ENCODE measurements at regions not wholly inside any gene's neighbourhood (a gene's known extent, or its start where the extent isn't known, plus 50 kb on each side); places are given as distances from the start of the nearest gene placed in this dataset.

GRCh38 chr6:134744301-134744700, 205.6 kb downstream of the ALDH8A1 start:
- TF ChIP-seq POU6F1 (CRISPR knock-in tag; IDR thresholded peaks at IDR 0.05; ENCODE audit: borderline replicate concordance, low read depth) = no peak
- no peak for ATAC-seq

DNA sequence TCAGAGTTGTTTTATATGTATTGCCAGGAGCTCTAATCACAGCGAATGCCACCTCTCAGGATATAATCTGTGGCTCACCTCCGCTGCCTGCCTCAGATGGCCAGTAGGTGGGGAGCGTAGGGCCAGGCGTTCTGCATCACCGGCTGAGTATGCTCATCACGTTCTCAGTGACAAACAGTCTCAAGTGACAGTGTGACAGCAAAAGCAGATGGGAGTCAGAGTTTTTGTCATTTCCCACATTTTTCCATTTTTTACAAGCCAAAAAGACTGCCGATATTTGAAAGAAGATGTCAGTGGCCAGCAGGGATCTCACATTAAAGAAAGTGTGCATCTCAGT, 208.7 kb downstream of the ALDH8A1 start:
- ATAC-seq = peak; percentile 73
- no peak for TF ChIP-seq ESRRG (CRISPR knock-in tag; IDR thresholded peaks at IDR 0.05)
- TF ChIP-seq ISL1 (CRISPR knock-in tag; IDR thresholded peaks at IDR 0.05) = no peak
- TF ChIP-seq ZFP30 (CRISPR knock-in tag; IDR thresholded peaks at IDR 0.05) = no peak
- no peak for TF ChIP-seq SNAI2 (CRISPR knock-in tag; IDR thresholded peaks at IDR 0.05)
- TF ChIP-seq OSR1 (CRISPR knock-in tag; IDR thresholded peaks at IDR 0.05) = no peak
- TF ChIP-seq BACH2 (CRISPR knock-in tag; IDR thresholded peaks at IDR 0.05; ENCODE audit: borderline replicate concordance) = no peak
- no peak for TF ChIP-seq GLIS3 (CRISPR knock-in tag; IDR thresholded peaks at IDR 0.05)
- TF ChIP-seq TOX (CRISPR knock-in tag; IDR thresholded peaks at IDR 0.05; ENCODE audit: borderline replicate concordance) = no peak
- no peak for TF ChIP-seq ZNF8 (CRISPR knock-in tag; IDR thresholded peaks at IDR 0.05)
- no peak for TF ChIP-seq PPARA (CRISPR knock-in tag; IDR thresholded peaks at IDR 0.05; ENCODE audit: borderline replicate concordance)
- TF ChIP-seq ZFP3 (CRISPR knock-in tag; IDR thresholded peaks at IDR 0.05) = no peak
- TF ChIP-seq, protein P1, sequence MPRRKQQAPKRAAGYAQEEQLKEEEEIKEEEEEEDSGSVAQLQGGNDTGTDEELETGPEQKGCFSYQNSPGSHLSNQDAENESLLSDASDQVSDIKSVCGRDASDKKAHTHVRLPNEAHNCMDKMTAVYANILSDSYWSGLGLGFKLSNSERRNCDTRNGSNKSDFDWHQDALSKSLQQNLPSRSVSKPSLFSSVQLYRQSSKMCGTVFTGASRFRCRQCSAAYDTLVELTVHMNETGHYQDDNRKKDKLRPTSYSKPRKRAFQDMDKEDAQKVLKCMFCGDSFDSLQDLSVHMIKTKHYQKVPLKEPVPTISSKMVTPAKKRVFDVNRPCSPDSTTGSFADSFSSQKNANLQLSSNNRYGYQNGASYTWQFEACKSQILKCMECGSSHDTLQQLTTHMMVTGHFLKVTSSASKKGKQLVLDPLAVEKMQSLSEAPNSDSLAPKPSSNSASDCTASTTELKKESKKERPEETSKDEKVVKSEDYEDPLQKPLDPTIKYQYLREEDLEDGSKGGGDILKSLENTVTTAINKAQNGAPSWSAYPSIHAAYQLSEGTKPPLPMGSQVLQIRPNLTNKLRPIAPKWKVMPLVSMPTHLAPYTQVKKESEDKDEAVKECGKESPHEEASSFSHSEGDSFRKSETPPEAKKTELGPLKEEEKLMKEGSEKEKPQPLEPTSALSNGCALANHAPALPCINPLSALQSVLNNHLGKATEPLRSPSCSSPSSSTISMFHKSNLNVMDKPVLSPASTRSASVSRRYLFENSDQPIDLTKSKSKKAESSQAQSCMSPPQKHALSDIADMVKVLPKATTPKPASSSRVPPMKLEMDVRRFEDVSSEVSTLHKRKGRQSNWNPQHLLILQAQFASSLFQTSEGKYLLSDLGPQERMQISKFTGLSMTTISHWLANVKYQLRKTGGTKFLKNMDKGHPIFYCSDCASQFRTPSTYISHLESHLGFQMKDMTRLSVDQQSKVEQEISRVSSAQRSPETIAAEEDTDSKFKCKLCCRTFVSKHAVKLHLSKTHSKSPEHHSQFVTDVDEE (CRISPR knock-in tag; IDR thresholded peaks at IDR 0.05) = no peak

DNA sequence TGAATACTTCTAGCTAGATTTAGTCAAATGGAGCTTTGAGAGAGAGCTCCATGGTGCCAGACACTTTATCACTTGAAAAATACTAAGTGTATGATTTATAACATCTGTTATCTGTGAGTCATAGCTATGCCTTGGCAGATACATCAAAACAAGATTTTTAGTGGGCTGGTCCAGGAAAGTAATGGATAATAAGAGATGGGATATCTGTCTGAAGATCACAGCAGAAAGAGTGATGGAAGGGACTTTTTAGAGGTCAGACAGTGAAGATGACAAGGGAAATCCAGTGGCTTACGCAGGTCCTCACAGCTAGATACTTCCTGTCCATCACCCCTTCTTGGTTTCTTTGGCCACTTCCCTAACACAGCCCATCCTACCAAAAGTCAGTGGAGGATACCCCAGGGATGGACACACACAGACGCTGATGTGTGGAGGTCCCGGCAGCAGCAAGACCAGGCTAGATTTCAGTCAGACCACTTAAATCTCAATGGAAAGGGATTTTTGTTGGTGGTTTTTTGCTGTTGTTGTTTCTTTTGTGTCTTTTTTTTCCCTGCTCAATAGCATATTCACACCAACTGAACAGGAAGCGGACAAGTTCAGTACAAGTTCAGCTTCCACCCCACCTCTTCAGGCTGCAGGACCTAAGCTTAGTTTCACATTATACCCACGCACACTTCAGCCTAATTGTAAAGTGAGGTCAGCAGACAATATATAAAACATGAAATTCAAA, 209.3 kb downstream of the ALDH8A1 start:
- peak; percentile 84 for ATAC-seq
- TF ChIP-seq PPARA (CRISPR knock-in tag; IDR thresholded peaks at IDR 0.05; ENCODE audit: borderline replicate concordance) = no peak
- TF ChIP-seq RARB (CRISPR knock-in tag; IDR thresholded peaks at IDR 0.05) = no peak
- peak; percentile 95 for TF ChIP-seq ISL1 (CRISPR knock-in tag; IDR thresholded peaks at IDR 0.05)
- TF ChIP-seq, protein P1 (CRISPR knock-in tag; IDR thresholded peaks at IDR 0.05) = no peak
- TF ChIP-seq TCF4 (CRISPR knock-in tag; IDR thresholded peaks at IDR 0.05; ENCODE audit: borderline replicate concordance) = peak; percentile 48; the same call in 1 of the 2 replicates
- TF ChIP-seq, protein P2, sequence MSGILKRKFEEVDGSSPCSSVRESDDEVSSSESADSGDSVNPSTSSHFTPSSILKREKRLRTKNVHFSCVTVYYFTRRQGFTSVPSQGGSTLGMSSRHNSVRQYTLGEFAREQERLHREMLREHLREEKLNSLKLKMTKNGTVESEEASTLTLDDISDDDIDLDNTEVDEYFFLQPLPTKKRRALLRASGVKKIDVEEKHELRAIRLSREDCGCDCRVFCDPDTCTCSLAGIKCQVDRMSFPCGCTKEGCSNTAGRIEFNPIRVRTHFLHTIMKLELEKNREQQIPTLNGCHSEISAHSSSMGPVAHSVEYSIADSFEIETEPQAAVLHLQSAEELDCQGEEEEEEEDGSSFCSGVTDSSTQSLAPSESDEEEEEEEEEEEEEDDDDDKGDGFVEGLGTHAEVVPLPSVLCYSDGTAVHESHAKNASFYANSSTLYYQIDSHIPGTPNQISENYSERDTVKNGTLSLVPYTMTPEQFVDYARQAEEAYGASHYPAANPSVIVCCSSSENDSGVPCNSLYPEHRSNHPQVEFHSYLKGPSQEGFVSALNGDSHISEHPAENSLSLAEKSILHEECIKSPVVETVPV (CRISPR knock-in tag; IDR thresholded peaks at IDR 0.05) = no peak
- TF ChIP-seq ZFP30 (CRISPR knock-in tag; IDR thresholded peaks at IDR 0.05) = no peak
- no peak for TF ChIP-seq SNAI2 (CRISPR knock-in tag; IDR thresholded peaks at IDR 0.05)
- no peak for TF ChIP-seq ZNF8 (CRISPR knock-in tag; IDR thresholded peaks at IDR 0.05)
- no peak for TF ChIP-seq GLIS3 (CRISPR knock-in tag; IDR thresholded peaks at IDR 0.05)
- no peak for TF ChIP-seq ZNF565 (CRISPR knock-in tag; conservative IDR thresholded peaks at IDR 0.05; ENCODE audit: low read depth)
- TF ChIP-seq ARNTL (CRISPR knock-in tag; IDR thresholded peaks at IDR 0.05; ENCODE audit: borderline replicate concordance, low read depth) = no peak
- no peak for TF ChIP-seq BACH2 (CRISPR knock-in tag; IDR thresholded peaks at IDR 0.05; ENCODE audit: borderline replicate concordance)
- no peak for TF ChIP-seq ZNF70 (CRISPR knock-in tag; IDR thresholded peaks at IDR 0.05)
- no peak for TF ChIP-seq OSR1 (CRISPR knock-in tag; IDR thresholded peaks at IDR 0.05)
- TF ChIP-seq CSDC2 (CRISPR knock-in tag; IDR thresholded peaks at IDR 0.05) = no peak
- no peak for TF ChIP-seq ESRRG (CRISPR knock-in tag; IDR thresholded peaks at IDR 0.05)
- TF ChIP-seq, protein P3, sequence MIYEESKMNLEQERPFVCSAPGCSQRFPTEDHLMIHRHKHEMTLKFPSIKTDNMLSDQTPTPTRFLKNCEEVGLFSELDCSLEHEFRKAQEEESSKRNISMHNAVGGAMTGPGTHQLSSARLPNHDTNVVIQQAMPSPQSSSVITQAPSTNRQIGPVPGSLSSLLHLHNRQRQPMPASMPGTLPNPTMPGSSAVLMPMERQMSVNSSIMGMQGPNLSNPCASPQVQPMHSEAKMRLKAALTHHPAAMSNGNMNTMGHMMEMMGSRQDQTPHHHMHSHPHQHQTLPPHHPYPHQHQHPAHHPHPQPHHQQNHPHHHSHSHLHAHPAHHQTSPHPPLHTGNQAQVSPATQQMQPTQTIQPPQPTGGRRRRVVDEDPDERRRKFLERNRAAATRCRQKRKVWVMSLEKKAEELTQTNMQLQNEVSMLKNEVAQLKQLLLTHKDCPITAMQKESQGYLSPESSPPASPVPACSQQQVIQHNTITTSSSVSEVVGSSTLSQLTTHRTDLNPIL (CRISPR knock-in tag; IDR thresholded peaks at IDR 0.05; ENCODE audit: low read depth) = 0 out of 2 replicates have a peak, but pooled peaks have one; percentile 20
- TF ChIP-seq TOX (CRISPR knock-in tag; IDR thresholded peaks at IDR 0.05; ENCODE audit: borderline replicate concordance) = peak; percentile 73; the same call in 1 of the 2 replicates
- peak; percentile 81 for TF ChIP-seq ZC3H10 (CRISPR knock-in tag; IDR thresholded peaks at IDR 0.05)
- peak; percentile 54; the same call in 1 of the 2 replicates for TF ChIP-seq PATZ1 (CRISPR knock-in tag; IDR thresholded peaks at IDR 0.05; ENCODE audit: borderline replicate concordance)
- 0 out of 2 replicates have a peak, but pooled peaks have one; percentile 42 for TF ChIP-seq ZFP3 (CRISPR knock-in tag; IDR thresholded peaks at IDR 0.05)

All from SK-N-SH treated with all-trans-retinoic acid at 6 μM for 48 hours (cell line).